Endothelial cell of umbilical vein (primary cell): ENCODE measurements at regions not wholly inside any gene's neighbourhood (a gene's known extent, or its start where the extent isn't known, plus 50 kb on each side); places are given as distances from the start of the nearest gene placed in this dataset.

ENCODE experiments used
- BruUV-seq: library from RNA; stranded (reverse); fragments of 400-500 nt; replicated peaks from 2 replicates; lab custom pipeline; 2021; lab: Mats Ljungman, UMichigan
- CTCF ChIA-PET: fragments of 300-600, 350-600 bp; sonication (Branson Sonifier 250); formaldehyde crosslinking; loops from one replicate; lab custom pipeline; 2021; ENCODE audit warnings: antibody characterized with exemption, inconsistent platforms; lab: Charles Lee
- POLR2A ChIA-PET: fragments of 300-600, 350-600 bp; sonication (Branson Sonifier 250); formaldehyde crosslinking; loops from one replicate; lab custom pipeline; 2021; ENCODE audit warnings: antibody characterized with exemption, inconsistent platforms; lab: Charles Lee
- DNase-seq: peaks from one replicate; pipeline ENCODE4 v3.0.0-alpha.2; 2011; ENCODE audit warnings: low read depth, low spot score
- FAIRE-seq: peaks from 2 replicates; lab custom pipeline; 2011; peaks lifted over from hg19 to GRCh38; lab: Jason Lieb, UNC
- H2AFZ ChIP-seq: 2 replicates; pipeline ENCODE4 v1.6.0; 2012; ENCODE audit warnings: low read depth, low read length, control low read depth, inconsistent platforms
- H3K27ac ChIP-seq: 2 replicates; pipeline ENCODE4 v1.5.1; 2011; ENCODE audit warnings: low read depth, mild to moderate bottlenecking, control low read depth, low read length, moderate library complexity; ENCODE audit not compliant: insufficient read depth
- H3K27me3 ChIP-seq, 2 experiments: 2 replicates each; pipeline versions ENCODE4 v1.6.0 to v1.6.1; 2011; ENCODE audit warnings: low read length in 2 of 2, mixed read lengths in 1 of 2; ENCODE audit not compliant: control insufficient read depth in 2 of 2, insufficient read depth in 2 of 2
- H3K36me3 ChIP-seq, 2 experiments: 2 replicates in 1 of 2; 3 replicates in 1 of 2; pipeline ENCODE4 v1.5.1; 2011; ENCODE audit warnings: low read length in 2 of 2, mild to moderate bottlenecking in 1 of 2, moderate library complexity in 1 of 2; ENCODE audit not compliant: control insufficient read depth in 2 of 2, insufficient read depth in 2 of 2; ENCODE audit errors: extremely low read depth in 1 of 2
- H3K4me1 ChIP-seq: 3 replicates; pipeline ENCODE4 v1.5.1; 2011; ENCODE audit warnings: mild to moderate bottlenecking, low read length; ENCODE audit not compliant: control insufficient read depth, insufficient read depth; ENCODE audit errors: extremely low read depth
- H3K4me2 ChIP-seq: 2 replicates; pipeline ENCODE4 v1.6.1; 2011; ENCODE audit warnings: low read length, control low read depth, mixed read lengths; ENCODE audit not compliant: insufficient read depth
- H3K4me3 ChIP-seq, 3 experiments: fragments of 200-600 bp in 1 of 3; sonication (generic), shearing (Covaris generic) in 1 of 3; replicated peaks in 1 of 3; 2 replicates each; pipeline ENCODE4 v1.5.1; 2011 to 2016; ENCODE audit warnings: control low read depth in 3 of 3, low read length in 3 of 3, mild to moderate bottlenecking in 2 of 3, inconsistent platforms in 1 of 3, low read depth in 1 of 3, moderate library complexity in 1 of 3; ENCODE audit not compliant: insufficient read depth in 1 of 3
- H3K79me2 ChIP-seq: 2 replicates; pipeline ENCODE4 v1.6.0; 2012; ENCODE audit warnings: low read length, inconsistent platforms; ENCODE audit not compliant: control insufficient read depth, insufficient read depth
- H3K9ac ChIP-seq: replicated peaks from 2 replicates; pipeline ENCODE3; 2011; ENCODE audit warnings: low read length, control low read depth; ENCODE audit not compliant: insufficient read depth; ENCODE audit errors: extremely low read depth
- H3K9me1 ChIP-seq: replicated peaks from 3 replicates; pipeline ENCODE4 v1.6.0; 2011; ENCODE audit warnings: mild to moderate bottlenecking, low read length; ENCODE audit not compliant: control insufficient read depth, insufficient read depth; ENCODE audit errors: extremely low read depth
- H3K9me3 ChIP-seq: replicated peaks from 2 replicates; pipeline ENCODE4 v1.5.1; 2012; ENCODE audit warnings: low read length, inconsistent platforms; ENCODE audit not compliant: control insufficient read depth, insufficient read depth
- H4K20me1 ChIP-seq: replicated peaks from 2 replicates; pipeline ENCODE3; 2011; ENCODE audit warnings: mild to moderate bottlenecking, low read length; ENCODE audit not compliant: control insufficient read depth, insufficient read depth; ENCODE audit errors: extremely low read depth
- JUN ChIP-seq: IDR thresholded peaks from 2 replicates; pipeline ENCODE4 v1.6.1; 2011; ENCODE audit warnings: borderline replicate concordance, low read depth; ENCODE audit not compliant: insufficient read length, insufficient read depth
- MYC ChIP-seq: IDR thresholded peaks from one replicate; pipeline ENCODE4 v1.6.1; 2011; ENCODE audit warnings: mild to moderate bottlenecking, low read depth, low read length
- dilution Hi-C: fragments of 300-500 bp; cut with MboI; formaldehyde crosslinking; loops from one replicate; pipeline ENCODE4 v1.15.0; 2019; ENCODE audit warnings: low sequenced_read_pairs; ENCODE audit not compliant: extremely low pct_ligation_motif_present
- intact Hi-C: fragments of 100-400 bp; cut with micrococcal nuclease; formaldehyde crosslinking; loops from one replicate; pipeline ENCODE4 v1.10.0; 2022

DNA sequence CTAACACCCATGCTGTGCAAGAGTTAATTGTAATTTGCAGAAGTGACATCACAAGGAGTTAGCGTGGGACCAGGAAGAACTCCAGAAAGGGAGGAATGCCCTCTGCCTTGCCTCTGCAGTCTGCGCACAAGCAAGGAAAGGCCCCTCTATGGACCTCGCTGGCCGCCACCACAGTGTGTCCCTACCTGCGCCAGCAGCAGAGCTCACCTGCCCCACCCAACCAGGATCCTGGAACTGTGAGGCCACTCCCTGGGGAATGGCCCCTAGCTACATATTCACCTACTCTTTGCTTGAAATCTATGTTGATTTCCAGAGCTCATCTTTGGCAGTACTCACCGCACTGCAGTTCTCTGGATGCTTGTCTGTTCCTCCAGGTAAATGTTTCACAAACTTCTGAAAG lies 72.0 kb upstream of the MTNR1B start:
- no peaks in the 10 kb centered on the region for H3K79me2 ChIP-seq
- no peak for DNase-seq
- no peak overlapping the region for H3K9ac ChIP-seq
- H3K36me3 ChIP-seq = no peaks in the 10 kb centered on the region
- no peaks in the 10 kb centered on the region for H3K9me3 ChIP-seq
- intact Hi-C loops (no loop called here), dilution Hi-C loops (no loop called here)
- H4K20me1 ChIP-seq = no peaks in the 10 kb centered on the region
- CTCF ChIA-PET = no interaction called here
- POLR2A ChIA-PET = no interaction called here
- no peak overlapping the region for H3K27ac ChIP-seq
- H3K9me1 ChIP-seq = no peaks in the 10 kb centered on the region
- no peaks in the 10 kb centered on the region for H3K27me3 ChIP-seq
- no peak for FAIRE-seq
- H3K4me3 ChIP-seq = no peak overlapping the region
- BruUV-seq = no TSS peak
- no peak for TF ChIP-seq JUN
- H3K4me1 ChIP-seq = no peaks in the 10 kb centered on the region
- H3K4me2 ChIP-seq = no peak overlapping the region
- H2AFZ ChIP-seq = no peak overlapping the region

GRCh38 chr11:92902417-92902816 lies 67.0 kb upstream of the MTNR1B start:
- Histone ChIP-seq H3K9ac (no peak overlapping the region), H3K79me2 (no peaks in the 10 kb centered on the region), H3K9me3 (no peaks in the 10 kb centered on the region), H3K4me2 (no peak overlapping the region), H2AFZ (no peak overlapping the region), H3K9me1 (no peaks in the 10 kb centered on the region), H3K27ac (no peak overlapping the region), H4K20me1 (no peaks in the 10 kb centered on the region), H3K4me3 (no peak overlapping the region), H3K36me3 (no peaks in the 10 kb centered on the region), H3K27me3 (no peaks in the 10 kb centered on the region), H3K4me1 (no peaks in the 10 kb centered on the region)
- DNase-seq (no peak), FAIRE-seq (no peak)
- CTCF ChIA-PET = no interaction called here
- POLR2A ChIA-PET = no interaction called here
- intact Hi-C loops (no loop called here), dilution Hi-C loops (no loop called here)
- TF ChIP-seq MYC = no peak
- BruUV-seq = no TSS peak
